ENCODE measurements at regions not wholly inside any gene's neighbourhood (a gene's known extent, or its start where the extent isn't known, plus 50 kb on each side); places are given as distances from the start of the nearest gene placed in this dataset.

- no peak for TF ChIP-seq PTRF (tag; IDR thresholded peaks at IDR 0.05)
- TF ChIP-seq, protein P1, sequence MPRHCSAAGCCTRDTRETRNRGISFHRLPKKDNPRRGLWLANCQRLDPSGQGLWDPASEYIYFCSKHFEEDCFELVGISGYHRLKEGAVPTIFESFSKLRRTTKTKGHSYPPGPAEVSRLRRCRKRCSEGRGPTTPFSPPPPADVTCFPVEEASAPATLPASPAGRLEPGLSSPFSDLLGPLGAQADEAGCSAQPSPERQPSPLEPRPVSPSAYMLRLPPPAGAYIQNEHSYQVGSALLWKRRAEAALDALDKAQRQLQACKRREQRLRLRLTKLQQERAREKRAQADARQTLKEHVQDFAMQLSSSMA (CRISPR knock-in tag; IDR thresholded peaks at IDR 0.05), result no peak
- TF ChIP-seq MTA2 (IDR thresholded peaks at IDR 0.05; ENCODE audit: low read depth), result no peak
- no peak for TF ChIP-seq MEF2D (tag; conservative IDR thresholded peaks at IDR 0.05; ENCODE audit: low read depth)
- TF ChIP-seq FOXA1 (IDR thresholded peaks at IDR 0.05; ENCODE audit: borderline replicate concordance), result no peak
These were observed 122.2 kb downstream of the QPCT start (continued) for GRCh38 chr2:37466533-37467222.

DNA sequence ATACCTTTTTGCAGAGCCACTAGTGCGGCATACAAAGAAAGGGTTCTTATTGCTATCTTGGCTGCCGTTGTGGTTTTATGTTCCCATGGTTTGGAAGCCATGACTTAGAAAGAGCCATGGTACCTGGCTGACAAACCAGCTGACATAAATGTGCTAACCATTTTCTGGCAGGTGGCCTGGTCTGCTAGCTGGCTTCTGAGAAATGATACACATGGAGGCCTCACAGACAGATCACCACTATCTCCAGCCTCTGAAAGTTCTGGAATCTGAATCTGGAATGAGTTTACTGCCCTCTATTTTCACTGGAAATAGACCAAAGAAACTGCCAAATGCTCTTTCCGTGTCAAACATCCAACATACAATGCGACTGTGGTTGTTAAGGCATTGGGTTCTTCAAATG is 123.7 kb downstream of the QPCT start:
- Histone ChIP-seq H3K4me1 (replicated peaks in 1 of 2; ENCODE audit: control insufficient read depth in 2 of 2, insufficient read depth in 2 of 2, low read length in 2 of 2) (no peaks in the 10 kb centered on the region), H4K20me1 (replicated peaks; ENCODE audit: control insufficient read depth, insufficient read depth, low read length) (no peaks in the 10 kb centered on the region), H3K27me3 (ENCODE audit: control insufficient read depth in 2 of 2, insufficient read depth in 2 of 2, low read length in 2 of 2) (peaks cover 0 to 3% of the 10 kb centered on the region in 2 experiments; a peak in 1 of 5 replicates), H3K9me3 (replicated peaks; ENCODE audit: control insufficient read depth, insufficient read depth, low read depth, low read length) (no peaks in the 10 kb centered on the region), H3K9ac (ENCODE audit: insufficient read depth in 1 of 2, low read depth in 2 of 2, low read length in 2 of 2) (no peak overlapping the region), H2AFZ (ENCODE audit: low read depth, low read length) (no peak overlapping the region), H3K36me3 (ENCODE audit: control insufficient read depth, insufficient read depth, low read length) (no peaks in the 10 kb centered on the region), H3K4me3 (no peak overlapping the region), H3K27ac (ENCODE audit: extremely low read depth, low read depth, low read length) (no peak overlapping the region), H3K4me2 (ENCODE audit: insufficient read depth, low read length) (no peak overlapping the region), H3K79me2 (ENCODE audit: control insufficient read depth, insufficient read depth, low read length) (no peaks in the 10 kb centered on the region), H3K9me1 (ENCODE audit: control insufficient read depth, insufficient read depth, low read length) (no peaks in the 10 kb centered on the region)
- intact Hi-C loops (cut with micrococcal nuclease), result no loop called here
- in situ Hi-C loops (cut with MboI), result no loop called here
- 6% methylated on average over 4 of the region's 4 CpGs for WGBS (ENCODE audit: insufficient coverage, low coverage, missing lambda C conversion rate)
- BruUV-seq (replicated peaks), result no TSS peak
- ChIA-PET POLR2A (interaction anchor here (0.6 kb wide), 1 partner anchor 1013 kb away, joined by 3 read pairs; no protein-coding TSS in a partner anchor), CTCF (ENCODE audit: low intra/inter-chr PET ratio) (no interaction called here)
- ATAC-seq, result no peak
- no peak for FAIRE-seq
- DNase-seq (ENCODE audit: extremely low read depth in 1 of 4, low spot score in 3 of 4), result no peak
- TF ChIP-seq MTA2 (IDR thresholded peaks at IDR 0.05; ENCODE audit: low read depth), result no peak
- no peak for TF ChIP-seq SRSF3 (IDR thresholded peaks at IDR 0.05; ENCODE audit: insufficient read depth, low read length)
- TF ChIP-seq OTX1 (CRISPR knock-in tag; IDR thresholded peaks at IDR 0.05), result no peak
- no peak for TF ChIP-seq TFAM (CRISPR knock-in tag; conservative IDR thresholded peaks at IDR 0.05)
- TF ChIP-seq NR2C1 (IDR thresholded peaks at IDR 0.05), result no peak
- no peak for TF ChIP-seq NR2C1 (tag; IDR thresholded peaks at IDR 0.05)
- no peak for TF ChIP-seq FIP1L1 (IDR thresholded peaks at IDR 0.05; ENCODE audit: low read depth, low read length, poor library complexity, severe bottlenecking)
- no peak for TF ChIP-seq POLR2H (tag; IDR thresholded peaks at IDR 0.05; ENCODE audit: low read depth)
- TF ChIP-seq, protein P2, sequence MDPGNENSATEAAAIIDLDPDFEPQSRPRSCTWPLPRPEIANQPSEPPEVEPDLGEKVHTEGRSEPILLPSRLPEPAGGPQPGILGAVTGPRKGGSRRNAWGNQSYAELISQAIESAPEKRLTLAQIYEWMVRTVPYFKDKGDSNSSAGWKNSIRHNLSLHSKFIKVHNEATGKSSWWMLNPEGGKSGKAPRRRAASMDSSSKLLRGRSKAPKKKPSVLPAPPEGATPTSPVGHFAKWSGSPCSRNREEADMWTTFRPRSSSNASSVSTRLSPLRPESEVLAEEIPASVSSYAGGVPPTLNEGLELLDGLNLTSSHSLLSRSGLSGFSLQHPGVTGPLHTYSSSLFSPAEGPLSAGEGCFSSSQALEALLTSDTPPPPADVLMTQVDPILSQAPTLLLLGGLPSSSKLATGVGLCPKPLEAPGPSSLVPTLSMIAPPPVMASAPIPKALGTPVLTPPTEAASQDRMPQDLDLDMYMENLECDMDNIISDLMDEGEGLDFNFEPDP (CRISPR knock-in tag; IDR thresholded peaks at IDR 0.05), result no peak
- TF ChIP-seq ZNF79 (CRISPR knock-in tag; IDR thresholded peaks at IDR 0.05; ENCODE audit: low read depth), result no peak
- no peak for TF ChIP-seq SNAPC5 (CRISPR knock-in tag; IDR thresholded peaks at IDR 0.05)
- TF ChIP-seq, protein P3, sequence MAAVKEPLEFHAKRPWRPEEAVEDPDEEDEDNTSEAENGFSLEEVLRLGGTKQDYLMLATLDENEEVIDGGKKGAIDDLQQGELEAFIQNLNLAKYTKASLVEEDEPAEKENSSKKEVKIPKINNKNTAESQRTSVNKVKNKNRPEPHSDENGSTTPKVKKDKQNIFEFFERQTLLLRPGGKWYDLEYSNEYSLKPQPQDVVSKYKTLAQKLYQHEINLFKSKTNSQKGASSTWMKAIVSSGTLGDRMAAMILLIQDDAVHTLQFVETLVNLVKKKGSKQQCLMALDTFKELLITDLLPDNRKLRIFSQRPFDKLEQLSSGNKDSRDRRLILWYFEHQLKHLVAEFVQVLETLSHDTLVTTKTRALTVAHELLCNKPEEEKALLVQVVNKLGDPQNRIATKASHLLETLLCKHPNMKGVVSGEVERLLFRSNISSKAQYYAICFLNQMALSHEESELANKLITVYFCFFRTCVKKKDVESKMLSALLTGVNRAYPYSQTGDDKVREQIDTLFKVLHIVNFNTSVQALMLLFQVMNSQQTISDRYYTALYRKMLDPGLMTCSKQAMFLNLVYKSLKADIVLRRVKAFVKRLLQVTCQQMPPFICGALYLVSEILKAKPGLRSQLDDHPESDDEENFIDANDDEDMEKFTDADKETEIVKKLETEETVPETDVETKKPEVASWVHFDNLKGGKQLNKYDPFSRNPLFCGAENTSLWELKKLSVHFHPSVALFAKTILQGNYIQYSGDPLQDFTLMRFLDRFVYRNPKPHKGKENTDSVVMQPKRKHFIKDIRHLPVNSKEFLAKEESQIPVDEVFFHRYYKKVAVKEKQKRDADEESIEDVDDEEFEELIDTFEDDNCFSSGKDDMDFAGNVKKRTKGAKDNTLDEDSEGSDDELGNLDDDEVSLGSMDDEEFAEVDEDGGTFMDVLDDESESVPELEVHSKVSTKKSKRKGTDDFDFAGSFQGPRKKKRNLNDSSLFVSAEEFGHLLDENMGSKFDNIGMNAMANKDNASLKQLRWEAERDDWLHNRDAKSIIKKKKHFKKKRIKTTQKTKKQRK (IDR thresholded peaks at IDR 0.05; ENCODE audit: borderline replicate concordance, low read depth, low read length), result no peak

Measured in K562 (cell line).